Breast epithelium (tissue), 3 donors: ENCODE measurements at regions not wholly inside any gene's neighbourhood (a gene's known extent, or its start where the extent isn't known, plus 50 kb on each side); places are given as distances from the start of the nearest gene placed in this dataset.

Experiments
- CTCF ChIP-seq, 3 donors: fragments of 450-650 bp; IDR thresholded peaks; one replicate each; pipeline ENCODE4 v1.5.1; 2016 to 2017; ENCODE audit warnings: antibody characterized with exemption in 3 of 3, mild to moderate bottlenecking in 3 of 3, moderate library complexity in 3 of 3
- POLR2A ChIP-seq: fragments of 450-650 bp; IDR thresholded peaks from one replicate; pipeline ENCODE4 v1.6.1; 2016; ENCODE audit warnings: antibody characterized with exemption, mild to moderate bottlenecking, moderate library complexity

GRCh38 chr4:1491328-1492141, 85.3 kb upstream of the NKX1-1 start:
- no peak for TF ChIP-seq POLR2A
- no peak for TF ChIP-seq CTCF (IDR thresholded peaks at IDR 0.05)
